NB4 (cell line): ENCODE measurements at regions not wholly inside any gene's neighbourhood (a gene's known extent, or its start where the extent isn't known, plus 50 kb on each side); places are given as distances from the start of the nearest gene placed in this dataset.

Experiments used
- CTCF ChIP-seq: IDR thresholded peaks from one replicate; pipeline ENCODE4 v1.5.1; 2012; ENCODE audit warnings: low read depth, low read length
- MAX ChIP-seq: IDR thresholded peaks from 2 replicates; pipeline ENCODE4 v1.6.1; 2011; ENCODE audit warnings: low read depth, low read length
- POLR2A ChIP-seq: IDR thresholded peaks from 2 replicates; pipeline ENCODE4 v1.6.1; 2011; ENCODE audit warnings: mild to moderate bottlenecking; ENCODE audit not compliant: insufficient read length; ENCODE audit errors: extremely low read depth

GRCh38 chr12:61654698-61655097 lies 605.5 kb upstream of the USP15 start:
- TF ChIP-seq CTCF (peak; percentile 23), POLR2A (no peak), MAX (no peak)
